K562 (cell line): ENCODE measurements at regions not wholly inside any gene's neighbourhood (a gene's known extent, or its start where the extent isn't known, plus 50 kb on each side); places are given as distances from the start of the nearest gene placed in this dataset.

Experiments
- ERF ChIP-seq: fragments of 450-650 bp; formaldehyde crosslinking; IDR thresholded peaks from 2 replicates; pipeline ENCODE4 v1.4.0; 2020; ENCODE audit warnings: mild to moderate bottlenecking, mixed read lengths
- HEY1 ChIP-seq: fragments of 250-450 bp; sonication (Bioruptor Pico); IDR thresholded peaks from 2 replicates; pipeline ENCODE4 v1.5.0; 2020; ENCODE audit warnings: mild to moderate bottlenecking, moderate library complexity, borderline replicate concordance
- HNRNPLL ChIP-seq: fragments of 200-400 bp; formaldehyde crosslinking; IDR thresholded peaks from 2 replicates; pipeline ENCODE4 v1.6.1; 2017; ENCODE audit warnings: low read length, low read depth, mild to moderate bottlenecking; ENCODE audit not compliant: poor library complexity, severe bottlenecking
- KDM4B ChIP-seq, 2 experiments: fragments of 450-650 bp in 1 of 2; sonication (generic) in 1 of 2; IDR thresholded peaks; 2 replicates each; pipeline ENCODE4 v1.6.1; 2016 to 2017; ENCODE audit warnings: borderline replicate concordance in 2 of 2, antibody characterized with exemption in 1 of 2, low read depth in 1 of 2, mild to moderate bottlenecking in 1 of 2
- LEF1 ChIP-seq: fragments of 450-650 bp; IDR thresholded peaks from 2 replicates; pipeline ENCODE4 v1.6.1; 2016; ENCODE audit warnings: mild to moderate bottlenecking
- PHF21A ChIP-seq: fragments of 450-650 bp; IDR thresholded peaks from 2 replicates; pipeline ENCODE4 v1.6.1; 2017; ENCODE audit warnings: low read depth, borderline replicate concordance
- TF ChIP-seq, protein P1 (sequence below): sonication (generic); formaldehyde crosslinking; IDR thresholded peaks from 2 replicates; pipeline ENCODE4 v1.8.0; 2022; ENCODE audit warnings: mild to moderate bottlenecking, missing genetic modification reagents
- TF ChIP-seq, protein P2 (sequence below): fragments of 450-650 bp; formaldehyde crosslinking; IDR thresholded peaks from 2 replicates; pipeline ENCODE4 v1.4.0; 2020; ENCODE audit warnings: mild to moderate bottlenecking, moderate library complexity
- TF ChIP-seq, protein P3 (sequence below), 2 experiments: fragments of 450-650 bp in 1 of 2; IDR thresholded peaks; 2 replicates each; pipeline ENCODE4 v1.6.1; 2011 to 2017; ENCODE audit warnings: low read depth in 2 of 2, antibody characterized with exemption in 1 of 2, borderline replicate concordance in 1 of 2, low read length in 1 of 2, mild to moderate bottlenecking in 1 of 2, mixed read lengths in 1 of 2; ENCODE audit not compliant: control insufficient read depth in 1 of 2
- TF ChIP-seq, protein P4 (sequence below): IDR thresholded peaks from 2 replicates; pipeline ENCODE4 v1.6.1; 2011; ENCODE audit warnings: borderline replicate concordance, low read depth, mild to moderate bottlenecking, moderate library complexity, low read length; ENCODE audit not compliant: insufficient read depth, poor library complexity, severe bottlenecking
- TF ChIP-seq, protein P5 (sequence below): fragments of 450-650 bp; IDR thresholded peaks from 2 replicates; pipeline ENCODE4 v1.6.1; 2016; ENCODE audit warnings: mild to moderate bottlenecking

DNA sequence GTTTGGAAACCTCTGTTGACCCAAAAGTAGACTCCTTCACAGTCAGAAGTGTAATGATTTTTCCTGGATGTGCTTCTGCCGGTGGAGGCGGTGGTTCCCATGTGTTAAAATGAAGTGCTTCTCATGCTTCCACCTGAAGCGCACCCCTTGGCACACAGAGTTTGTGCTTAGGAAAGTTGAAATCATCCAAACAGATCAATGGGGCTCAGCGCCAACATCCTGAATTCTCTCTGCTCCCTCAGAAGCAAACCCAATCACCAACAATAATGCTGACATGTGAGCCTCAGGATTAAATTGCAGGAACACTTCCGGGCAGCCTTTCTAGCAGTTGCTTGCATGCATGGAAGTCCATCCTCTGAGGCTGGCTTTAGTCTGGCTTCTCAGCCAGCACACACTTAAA is 71.0 kb downstream of the MED10 start (continued):
- TF ChIP-seq, protein P1, sequence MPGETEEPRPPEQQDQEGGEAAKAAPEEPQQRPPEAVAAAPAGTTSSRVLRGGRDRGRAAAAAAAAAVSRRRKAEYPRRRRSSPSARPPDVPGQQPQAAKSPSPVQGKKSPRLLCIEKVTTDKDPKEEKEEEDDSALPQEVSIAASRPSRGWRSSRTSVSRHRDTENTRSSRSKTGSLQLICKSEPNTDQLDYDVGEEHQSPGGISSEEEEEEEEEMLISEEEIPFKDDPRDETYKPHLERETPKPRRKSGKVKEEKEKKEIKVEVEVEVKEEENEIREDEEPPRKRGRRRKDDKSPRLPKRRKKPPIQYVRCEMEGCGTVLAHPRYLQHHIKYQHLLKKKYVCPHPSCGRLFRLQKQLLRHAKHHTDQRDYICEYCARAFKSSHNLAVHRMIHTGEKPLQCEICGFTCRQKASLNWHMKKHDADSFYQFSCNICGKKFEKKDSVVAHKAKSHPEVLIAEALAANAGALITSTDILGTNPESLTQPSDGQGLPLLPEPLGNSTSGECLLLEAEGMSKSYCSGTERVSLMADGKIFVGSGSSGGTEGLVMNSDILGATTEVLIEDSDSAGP (CRISPR knock-in tag): no peak
- TF ChIP-seq LEF1: no peak
- TF ChIP-seq ERF (CRISPR knock-in tag): no peak
- TF ChIP-seq, protein P2, sequence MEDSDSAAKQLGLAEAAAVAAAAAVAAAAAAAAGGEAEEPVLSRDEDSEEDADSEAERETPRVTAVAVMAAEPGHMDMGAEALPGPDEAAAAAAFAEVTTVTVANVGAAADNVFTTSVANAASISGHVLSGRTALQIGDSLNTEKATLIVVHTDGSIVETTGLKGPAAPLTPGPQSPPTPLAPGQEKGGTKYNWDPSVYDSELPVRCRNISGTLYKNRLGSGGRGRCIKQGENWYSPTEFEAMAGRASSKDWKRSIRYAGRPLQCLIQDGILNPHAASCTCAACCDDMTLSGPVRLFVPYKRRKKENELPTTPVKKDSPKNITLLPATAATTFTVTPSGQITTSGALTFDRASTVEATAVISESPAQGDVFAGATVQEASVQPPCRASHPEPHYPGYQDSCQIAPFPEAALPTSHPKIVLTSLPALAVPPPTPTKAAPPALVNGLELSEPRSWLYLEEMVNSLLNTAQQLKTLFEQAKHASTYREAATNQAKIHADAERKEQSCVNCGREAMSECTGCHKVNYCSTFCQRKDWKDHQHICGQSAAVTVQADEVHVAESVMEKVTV (CRISPR knock-in tag): no peak
- no peak for TF ChIP-seq HNRNPLL
- TF ChIP-seq, protein P3, sequence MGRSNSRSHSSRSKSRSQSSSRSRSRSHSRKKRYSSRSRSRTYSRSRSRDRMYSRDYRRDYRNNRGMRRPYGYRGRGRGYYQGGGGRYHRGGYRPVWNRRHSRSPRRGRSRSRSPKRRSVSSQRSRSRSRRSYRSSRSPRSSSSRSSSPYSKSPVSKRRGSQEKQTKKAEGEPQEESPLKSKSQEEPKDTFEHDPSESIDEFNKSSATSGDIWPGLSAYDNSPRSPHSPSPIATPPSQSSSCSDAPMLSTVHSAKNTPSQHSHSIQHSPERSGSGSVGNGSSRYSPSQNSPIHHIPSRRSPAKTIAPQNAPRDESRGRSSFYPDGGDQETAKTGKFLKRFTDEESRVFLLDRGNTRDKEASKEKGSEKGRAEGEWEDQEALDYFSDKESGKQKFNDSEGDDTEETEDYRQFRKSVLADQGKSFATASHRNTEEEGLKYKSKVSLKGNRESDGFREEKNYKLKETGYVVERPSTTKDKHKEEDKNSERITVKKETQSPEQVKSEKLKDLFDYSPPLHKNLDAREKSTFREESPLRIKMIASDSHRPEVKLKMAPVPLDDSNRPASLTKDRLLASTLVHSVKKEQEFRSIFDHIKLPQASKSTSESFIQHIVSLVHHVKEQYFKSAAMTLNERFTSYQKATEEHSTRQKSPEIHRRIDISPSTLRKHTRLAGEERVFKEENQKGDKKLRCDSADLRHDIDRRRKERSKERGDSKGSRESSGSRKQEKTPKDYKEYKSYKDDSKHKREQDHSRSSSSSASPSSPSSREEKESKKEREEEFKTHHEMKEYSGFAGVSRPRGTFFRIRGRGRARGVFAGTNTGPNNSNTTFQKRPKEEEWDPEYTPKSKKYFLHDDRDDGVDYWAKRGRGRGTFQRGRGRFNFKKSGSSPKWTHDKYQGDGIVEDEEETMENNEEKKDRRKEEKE (IDR thresholded peaks at IDR 0.05; ENCODE audit: borderline replicate concordance in 1 of 2, control insufficient read depth in 1 of 2, low read depth in 2 of 2, low read length in 1 of 2): no peak
- TF ChIP-seq PHF21A: no peak
- no peak for TF ChIP-seq KDM4B (IDR thresholded peaks at IDR 0.05; ENCODE audit: borderline replicate concordance in 2 of 2, low read depth in 1 of 2)
- TF ChIP-seq, protein P4, sequence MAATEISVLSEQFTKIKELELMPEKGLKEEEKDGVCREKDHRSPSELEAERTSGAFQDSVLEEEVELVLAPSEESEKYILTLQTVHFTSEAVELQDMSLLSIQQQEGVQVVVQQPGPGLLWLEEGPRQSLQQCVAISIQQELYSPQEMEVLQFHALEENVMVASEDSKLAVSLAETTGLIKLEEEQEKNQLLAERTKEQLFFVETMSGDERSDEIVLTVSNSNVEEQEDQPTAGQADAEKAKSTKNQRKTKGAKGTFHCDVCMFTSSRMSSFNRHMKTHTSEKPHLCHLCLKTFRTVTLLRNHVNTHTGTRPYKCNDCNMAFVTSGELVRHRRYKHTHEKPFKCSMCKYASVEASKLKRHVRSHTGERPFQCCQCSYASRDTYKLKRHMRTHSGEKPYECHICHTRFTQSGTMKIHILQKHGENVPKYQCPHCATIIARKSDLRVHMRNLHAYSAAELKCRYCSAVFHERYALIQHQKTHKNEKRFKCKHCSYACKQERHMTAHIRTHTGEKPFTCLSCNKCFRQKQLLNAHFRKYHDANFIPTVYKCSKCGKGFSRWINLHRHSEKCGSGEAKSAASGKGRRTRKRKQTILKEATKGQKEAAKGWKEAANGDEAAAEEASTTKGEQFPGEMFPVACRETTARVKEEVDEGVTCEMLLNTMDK: no peak
- no peak for TF ChIP-seq HEY1
- TF ChIP-seq, protein P5, sequence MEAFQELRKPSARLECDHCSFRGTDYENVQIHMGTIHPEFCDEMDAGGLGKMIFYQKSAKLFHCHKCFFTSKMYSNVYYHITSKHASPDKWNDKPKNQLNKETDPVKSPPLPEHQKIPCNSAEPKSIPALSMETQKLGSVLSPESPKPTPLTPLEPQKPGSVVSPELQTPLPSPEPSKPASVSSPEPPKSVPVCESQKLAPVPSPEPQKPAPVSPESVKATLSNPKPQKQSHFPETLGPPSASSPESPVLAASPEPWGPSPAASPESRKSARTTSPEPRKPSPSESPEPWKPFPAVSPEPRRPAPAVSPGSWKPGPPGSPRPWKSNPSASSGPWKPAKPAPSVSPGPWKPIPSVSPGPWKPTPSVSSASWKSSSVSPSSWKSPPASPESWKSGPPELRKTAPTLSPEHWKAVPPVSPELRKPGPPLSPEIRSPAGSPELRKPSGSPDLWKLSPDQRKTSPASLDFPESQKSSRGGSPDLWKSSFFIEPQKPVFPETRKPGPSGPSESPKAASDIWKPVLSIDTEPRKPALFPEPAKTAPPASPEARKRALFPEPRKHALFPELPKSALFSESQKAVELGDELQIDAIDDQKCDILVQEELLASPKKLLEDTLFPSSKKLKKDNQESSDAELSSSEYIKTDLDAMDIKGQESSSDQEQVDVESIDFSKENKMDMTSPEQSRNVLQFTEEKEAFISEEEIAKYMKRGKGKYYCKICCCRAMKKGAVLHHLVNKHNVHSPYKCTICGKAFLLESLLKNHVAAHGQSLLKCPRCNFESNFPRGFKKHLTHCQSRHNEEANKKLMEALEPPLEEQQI: no peak
